Adrenal gland (tissue), 9 donors: ENCODE measurements at regions not wholly inside any gene's neighbourhood (a gene's known extent, or its start where the extent isn't known, plus 50 kb on each side); places are given as distances from the start of the nearest gene placed in this dataset.

Experiments
- DNase-seq, 7 donors: peaks; one replicate each; pipeline ENCODE4 v3.0.0-alpha.2; 2019 to 2020
- H3K27ac ChIP-seq, 5 donors: fragments of 200-600 bp; sonication (generic) in 4 of 5; 1 replicate in 3 of 5; 2 replicates in 2 of 5; pipeline versions ENCODE4 v1.5.1 to v1.8.0; 2016 to 2020; ENCODE audit warnings: mild to moderate bottlenecking in 1 of 5
- H3K27me3 ChIP-seq: fragments of 200-600 bp; 2 replicates; pipeline ENCODE4 v1.8.0; 2021
- H3K36me3 ChIP-seq, 2 donors: fragments of 200-600 bp; replicated peaks in 1 of 2; 1 replicate in 1 of 2; 2 replicates in 1 of 2; pipeline versions ENCODE4 v1.5.1 to v1.8.0; 2018 to 2022
- H3K4me1 ChIP-seq, 2 donors: fragments of 200-600 bp; replicated peaks in 1 of 2; 1 replicate in 1 of 2; 2 replicates in 1 of 2; pipeline versions ENCODE4 v1.5.1 to v1.8.0; 2018 to 2021
- H3K4me3 ChIP-seq, 4 donors: fragments of 200-600 bp; sonication (generic) in 3 of 4; one replicate each; pipeline ENCODE4 v1.5.1; 2016 to 2018
- H3K9me3 ChIP-seq, 3 donors: fragments of 200-600 bp; sonication (generic) in 1 of 3; replicated peaks in 1 of 3; 1 replicate in 2 of 3; 2 replicates in 1 of 3; pipeline versions ENCODE4 v1.5.1 to v1.8.0; 2016 to 2021
- CTCF ChIP-seq, 6 experiments: fragments of 450-650 bp in 4 of 6; fragments of 200-600 bp in 2 of 6; sonication (generic) in 1 of 6; IDR thresholded peaks; 1 replicate in 5 of 6; 2 replicates in 1 of 6; pipeline versions ENCODE4 v1.5.1 to v1.8.0; 2016 to 2021; ENCODE audit warnings: antibody characterized with exemption in 6 of 6, mild to moderate bottlenecking in 2 of 6, moderate library complexity in 1 of 6
- POLR2A ChIP-seq, 2 donors: fragments of 450-650 bp; IDR thresholded peaks; one replicate each; pipeline ENCODE4 v1.6.1; 2017; ENCODE audit warnings: antibody characterized with exemption in 2 of 2, mild to moderate bottlenecking in 2 of 2, moderate library complexity in 1 of 2
- WGBS, 4 donors: extraction: QIAGEN DNeasy Blood & Tissue Kit in 2 of 4; methylation state at CpG; one replicate each; pipeline versions ENCODE4 v1.1.5 to v1.1.7; 2013 to 2017; 5-methylcytosine and 5-hydroxymethylcytosine counted together
- intact Hi-C, 2 donors: fragments of 100-400 bp; cut with DNase I; formaldehyde crosslinking; loops; one replicate each; pipeline versions ENCODE4 v1.14.1 to v1.15.0; 2022 to 2023
- donor health status: healthy with polysubstance abuse.
- donor health status: Bipolar disorder and iron deficiency.
- donor health status: DM: yes; HTN: yes; CAD: no.
- donor health status: DM: no; HTN: no; CAD: no.
- donor health status: DM: no; HTN: no; CAD: no.

GRCh38 chr21:27761623-27762022, 794.7 kb upstream of the ADAMTS5 start:
- Histone ChIP-seq H3K36me3 (no peaks in the 10 kb centered on the region), H3K27me3 (no peaks in the 10 kb centered on the region), H3K27ac (no peak overlapping the region), H3K4me3 (no peak overlapping the region), H3K4me1 (no peaks in the 10 kb centered on the region), H3K9me3 (no peaks in the 10 kb centered on the region)
- TF ChIP-seq CTCF (IDR thresholded peaks at IDR 0.05) (no peak), POLR2A (IDR thresholded peaks at IDR 0.05) (no peak)
- no peak for DNase-seq
- 19 to 48% (median 38%) methylated on average over 1 of the region's 1 CpG for WGBS, 4 donors
- intact Hi-C loops, result no loop called here

GRCh38 chr21:27759820-27760219, 792.9 kb upstream of the ADAMTS5 start:
- no peaks in the 10 kb centered on the region for H3K27me3 ChIP-seq
- no peak overlapping the region for H3K27ac ChIP-seq
- TF ChIP-seq POLR2A (IDR thresholded peaks at IDR 0.05) (no peak), CTCF (IDR thresholded peaks at IDR 0.05) (no peak)
- H3K9me3 ChIP-seq, result no peaks in the 10 kb centered on the region
- H3K4me3 ChIP-seq, result no peak overlapping the region
- intact Hi-C loops, result no loop called here
- no peaks in the 10 kb centered on the region for H3K36me3 ChIP-seq
- DNase-seq, result no peak
- no peaks in the 10 kb centered on the region for H3K4me1 ChIP-seq

- Histone ChIP-seq H3K4me3 (no peak overlapping the region), H3K36me3 (no peaks in the 10 kb centered on the region), H3K27ac (no peak overlapping the region), H3K27me3 (no peaks in the 10 kb centered on the region), H3K9me3 (no peaks in the 10 kb centered on the region), H3K4me1 (no peaks in the 10 kb centered on the region)
- peak in 3 of 7 donors; percentile 3 to 16 (median 12) for DNase-seq
- intact Hi-C loops, result no loop called here
- 79 to 83% (median 80%) methylated on average over 11 of the region's 11 CpGs for WGBS, 4 donors
- no peak for TF ChIP-seq POLR2A (IDR thresholded peaks at IDR 0.05)
- TF ChIP-seq CTCF (IDR thresholded peaks at IDR 0.05), result peak in 2 of 6 experiments; percentile 9 to 17
Observed at GRCh38 chr21:27759091-27759659, 792.3 kb upstream of the ADAMTS5 start.

GRCh38 chr21:27756191-27756590, 789.3 kb upstream of the ADAMTS5 start:
- 64 to 84% (median 71%) methylated on average over 2 of the region's 2 CpGs for WGBS, 4 donors
- intact Hi-C loops, result no loop called here

More at GRCh38 chr21:27756191-27756590, 789.3 kb upstream of the ADAMTS5 start:
- Histone ChIP-seq H3K9me3 (no peaks in the 10 kb centered on the region), H3K27me3 (no peaks in the 10 kb centered on the region), H3K4me1 (no peaks in the 10 kb centered on the region), H3K27ac (no peak overlapping the region), H3K4me3 (no peak overlapping the region), H3K36me3 (no peaks in the 10 kb centered on the region)
- DNase-seq, result no peak
- no peak for TF ChIP-seq CTCF (IDR thresholded peaks at IDR 0.05)
- TF ChIP-seq POLR2A (IDR thresholded peaks at IDR 0.05), result no peak
